ENCODE measurements at regions not wholly inside any gene's neighbourhood (a gene's known extent, or its start where the extent isn't known, plus 50 kb on each side); places are given as distances from the start of the nearest gene placed in this dataset.

DNA sequence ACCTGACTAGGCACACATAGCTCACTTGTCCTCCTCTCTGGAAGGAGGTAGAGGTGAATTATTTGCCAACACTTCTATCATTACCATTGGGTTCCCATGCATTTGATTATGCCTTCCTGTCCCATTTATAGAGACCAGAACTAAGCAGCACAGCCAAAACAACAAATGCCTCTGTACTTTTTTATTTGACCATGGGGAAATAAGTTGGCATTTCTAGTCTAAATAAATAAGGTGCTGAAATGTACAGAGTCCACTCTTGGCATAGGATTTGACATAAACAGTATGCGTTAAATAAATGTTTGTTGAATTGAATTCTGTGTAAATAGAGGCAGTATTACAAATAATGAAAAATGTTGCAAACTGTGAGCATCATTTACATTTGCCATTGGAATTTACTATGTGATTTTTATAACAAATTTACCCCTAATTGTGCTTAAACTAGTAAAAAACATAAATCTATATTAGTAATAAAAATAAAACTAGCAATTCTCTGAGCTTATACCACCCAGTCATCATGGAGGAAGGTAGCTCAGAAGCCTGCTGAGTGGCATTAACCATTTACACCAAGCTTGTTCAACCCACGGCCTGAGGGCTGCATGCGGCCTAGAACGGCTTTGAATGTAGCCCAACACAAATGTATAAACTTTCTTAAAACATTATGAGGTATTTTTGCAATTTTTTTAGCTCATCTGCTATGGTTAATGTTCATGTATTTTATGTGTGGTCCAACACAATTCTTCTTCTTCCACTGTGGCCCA lies 367.8 kb downstream of the FIGN start:
- no peak for DNase-seq (ENCODE audit: low read depth)
- TF ChIP-seq, protein P1, sequence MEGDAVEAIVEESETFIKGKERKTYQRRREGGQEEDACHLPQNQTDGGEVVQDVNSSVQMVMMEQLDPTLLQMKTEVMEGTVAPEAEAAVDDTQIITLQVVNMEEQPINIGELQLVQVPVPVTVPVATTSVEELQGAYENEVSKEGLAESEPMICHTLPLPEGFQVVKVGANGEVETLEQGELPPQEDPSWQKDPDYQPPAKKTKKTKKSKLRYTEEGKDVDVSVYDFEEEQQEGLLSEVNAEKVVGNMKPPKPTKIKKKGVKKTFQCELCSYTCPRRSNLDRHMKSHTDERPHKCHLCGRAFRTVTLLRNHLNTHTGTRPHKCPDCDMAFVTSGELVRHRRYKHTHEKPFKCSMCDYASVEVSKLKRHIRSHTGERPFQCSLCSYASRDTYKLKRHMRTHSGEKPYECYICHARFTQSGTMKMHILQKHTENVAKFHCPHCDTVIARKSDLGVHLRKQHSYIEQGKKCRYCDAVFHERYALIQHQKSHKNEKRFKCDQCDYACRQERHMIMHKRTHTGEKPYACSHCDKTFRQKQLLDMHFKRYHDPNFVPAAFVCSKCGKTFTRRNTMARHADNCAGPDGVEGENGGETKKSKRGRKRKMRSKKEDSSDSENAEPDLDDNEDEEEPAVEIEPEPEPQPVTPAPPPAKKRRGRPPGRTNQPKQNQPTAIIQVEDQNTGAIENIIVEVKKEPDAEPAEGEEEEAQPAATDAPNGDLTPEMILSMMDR (IDR thresholded peaks at IDR 0.05; ENCODE audit: insufficient read depth, low read depth, low read length): no peak
- H3K4me3 ChIP-seq (ENCODE audit: low read depth, low read length): no peak overlapping the region

DNA sequence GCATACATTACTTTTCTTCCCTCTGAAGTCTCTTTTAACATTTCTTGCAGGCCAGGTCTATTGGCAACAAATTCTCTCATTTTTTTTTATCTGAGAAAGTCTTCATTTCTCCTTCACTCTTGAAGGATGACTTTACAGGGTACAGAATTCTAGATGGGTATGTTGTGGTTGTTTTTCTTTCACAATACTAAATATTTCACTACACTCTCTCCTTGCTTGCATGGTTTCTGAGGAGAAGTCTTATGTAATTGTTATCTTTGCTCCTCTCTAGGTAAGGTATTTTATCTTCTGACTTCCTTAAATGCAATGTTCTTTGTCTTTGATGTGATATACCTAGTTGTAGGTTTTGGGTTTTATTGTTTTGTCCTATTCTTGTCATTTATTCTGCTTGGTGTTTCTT lies 371.1 kb downstream of the FIGN start:
- no peak overlapping the region for H3K4me3 ChIP-seq (ENCODE audit: low read depth, low read length)
- no peak for DNase-seq (ENCODE audit: low read depth)
- TF ChIP-seq, protein P1 (IDR thresholded peaks at IDR 0.05; ENCODE audit: insufficient read depth, low read depth, low read length): no peak

DNA sequence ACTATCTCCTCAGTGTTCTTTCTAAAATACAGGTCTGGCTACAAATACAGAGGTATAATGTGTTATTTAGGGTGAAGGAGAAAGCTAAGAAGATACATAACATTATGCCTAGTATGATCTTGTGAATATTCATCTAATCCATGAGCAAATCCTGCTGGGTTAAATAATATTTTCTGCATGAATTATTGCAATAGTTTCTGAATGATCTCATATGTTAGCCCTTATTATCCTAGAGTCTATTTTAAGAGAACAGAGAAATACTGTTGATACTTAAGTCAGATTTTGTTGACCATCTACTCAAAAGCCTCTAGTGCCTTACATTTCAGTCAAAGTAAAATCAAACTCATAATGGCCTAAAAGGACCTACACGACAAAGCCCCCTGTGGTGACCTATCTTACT lies 382.3 kb downstream of the FIGN start:
- TF ChIP-seq, protein P1 (IDR thresholded peaks at IDR 0.05; ENCODE audit: insufficient read depth, low read depth, low read length): no peak
- no peak for DNase-seq (ENCODE audit: low read depth)
- no peak overlapping the region for H3K4me3 ChIP-seq (ENCODE audit: low read depth, low read length)

DNA sequence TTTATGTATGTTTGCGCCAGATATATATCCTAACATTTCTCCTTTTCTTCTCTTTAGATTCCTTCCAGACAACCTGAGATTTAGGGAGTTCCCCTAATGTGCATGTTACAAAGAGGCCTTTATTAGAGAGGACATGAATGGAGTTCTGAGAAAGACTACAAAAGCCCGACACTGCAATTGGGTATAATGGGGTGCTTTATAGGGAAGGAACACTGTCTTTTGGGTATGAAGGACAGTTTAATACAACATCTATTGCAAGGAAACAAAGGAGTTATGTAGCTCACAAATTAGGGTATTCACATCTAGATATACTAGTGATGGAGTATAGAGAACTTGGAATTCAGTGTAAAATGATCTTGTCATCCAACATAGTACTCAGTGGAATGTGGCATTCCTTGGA lies 383.8 kb downstream of the FIGN start:
- no peak overlapping the region for H3K4me3 ChIP-seq (ENCODE audit: low read depth, low read length)
- no peak for DNase-seq (ENCODE audit: low read depth)
- TF ChIP-seq, protein P1 (IDR thresholded peaks at IDR 0.05; ENCODE audit: insufficient read depth, low read depth, low read length): no peak

DNA sequence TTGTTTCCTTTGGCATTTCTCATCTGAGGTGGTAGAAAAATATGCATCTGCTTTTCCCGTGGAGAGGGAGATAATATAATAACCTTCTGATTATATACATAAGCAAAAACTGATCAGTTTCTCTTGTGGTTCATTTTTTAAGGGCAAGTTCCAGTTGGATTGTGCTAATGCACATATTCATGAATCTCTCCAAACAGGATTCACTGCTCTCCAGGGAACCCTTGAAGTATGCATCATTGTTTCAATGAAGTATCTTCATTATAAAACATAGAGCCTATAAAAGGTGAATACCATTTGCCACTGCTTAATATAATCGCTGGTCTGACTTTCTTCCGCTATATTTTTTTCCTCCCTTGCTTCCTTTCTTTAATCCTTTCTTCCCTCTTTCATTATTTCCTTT lies 384.7 kb downstream of the FIGN start:
- TF ChIP-seq, protein P1 (IDR thresholded peaks at IDR 0.05; ENCODE audit: insufficient read depth, low read depth, low read length): no peak
- DNase-seq (ENCODE audit: low read depth): no peak

DNA sequence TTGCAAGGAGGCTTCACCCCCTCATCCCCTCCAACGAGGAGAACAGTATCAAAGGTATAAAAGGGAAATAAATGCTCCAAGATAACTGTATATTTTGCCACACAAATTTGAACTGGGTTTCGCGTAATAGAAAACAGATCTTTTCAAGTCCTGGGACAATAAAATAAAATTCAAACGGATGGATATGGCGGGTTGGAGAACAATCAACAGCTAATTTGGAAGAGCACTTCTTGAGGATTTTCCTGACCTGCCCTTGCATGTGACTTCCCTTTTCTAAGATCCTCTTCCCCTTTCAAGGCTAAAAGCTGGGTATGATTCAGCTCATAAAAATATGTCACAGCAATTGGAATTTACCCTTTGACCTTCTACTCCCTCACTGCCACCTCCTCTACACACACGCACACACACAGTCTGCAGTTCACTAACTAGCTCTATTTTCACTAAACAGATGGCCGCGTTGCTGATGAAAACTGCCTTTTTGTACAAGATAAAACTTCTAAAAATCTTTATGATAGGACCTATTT lies 386.9 kb downstream of the FIGN start:
- peak; percentile 87 for DNase-seq (ENCODE audit: low read depth)
- TF ChIP-seq, protein P1 (IDR thresholded peaks at IDR 0.05; ENCODE audit: insufficient read depth, low read depth, low read length): no peak
- H3K4me3 ChIP-seq (ENCODE audit: low read depth, low read length): peak overlapping the region; percentile 55

More for the DNA sequence above, 384.7 kb downstream of the FIGN start:
- no peak overlapping the region for H3K4me3 ChIP-seq (ENCODE audit: low read depth, low read length)
